Erythroblast (primary cell): ENCODE measurements at regions not wholly inside any gene's neighbourhood (a gene's known extent, or its start where the extent isn't known, plus 50 kb on each side); places are given as distances from the start of the nearest gene placed in this dataset.

Experiments
- GATA1 ChIP-seq: IDR thresholded peaks from 2 replicates; pipeline ENCODE4 v1.6.1; 2011; ENCODE audit warnings: low read depth, mild to moderate bottlenecking, control low read depth, low read length, moderate library complexity
- POLR2A ChIP-seq: IDR thresholded peaks from 2 replicates; pipeline ENCODE4 v1.6.1; 2011; ENCODE audit warnings: mild to moderate bottlenecking, low read length

DNA sequence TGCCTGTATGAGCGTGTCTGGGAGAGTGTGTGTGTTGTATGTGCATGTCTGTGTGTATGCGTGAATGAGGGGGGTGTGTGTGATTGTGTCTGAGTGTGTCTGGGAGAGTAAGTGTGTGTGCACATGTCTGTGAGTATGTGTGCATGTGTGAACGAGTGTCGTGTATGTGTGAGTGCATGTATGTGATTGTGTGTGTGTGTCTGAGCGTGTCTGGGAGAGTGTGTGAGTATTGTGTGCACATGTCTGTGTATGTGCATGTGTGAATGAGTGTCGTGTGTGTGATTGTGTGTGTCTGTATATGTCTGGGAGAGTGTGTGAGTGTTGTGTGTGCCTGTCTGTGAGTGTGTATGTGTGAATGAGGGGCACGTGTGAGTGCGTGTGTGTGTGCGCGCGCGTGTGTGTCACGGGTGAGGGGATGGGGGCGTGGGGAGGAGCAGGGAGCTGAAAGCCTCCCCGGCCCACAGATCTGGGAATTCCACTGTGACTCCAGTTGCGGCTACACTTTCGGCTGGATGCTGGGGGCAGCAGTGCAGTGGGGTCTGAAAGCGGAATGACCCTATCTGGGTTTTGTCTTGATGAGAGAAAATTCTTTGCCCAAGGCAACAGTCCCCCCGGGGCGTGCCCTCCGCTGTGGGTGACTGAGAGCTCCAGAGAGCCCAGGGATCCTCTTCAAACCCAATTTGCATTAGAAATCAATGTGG, 138.1 kb upstream of the MED13L start:
- TF ChIP-seq POLR2A, result no peak
- no peak for TF ChIP-seq GATA1
